ENCODE measurements at regions not wholly inside any gene's neighbourhood (a gene's known extent, or its start where the extent isn't known, plus 50 kb on each side); places are given as distances from the start of the nearest gene placed in this dataset.

GRCh38 chr2:129491308-129491707 is 488.2 kb upstream of the RAB6C start:
- DNase-seq (ENCODE audit: low spot score): no peak
- Histone ChIP-seq H3K27ac (no peak overlapping the region), H3K4me1 (replicated peaks) (no peaks in the 10 kb centered on the region), H3K9me3 (no peaks in the 10 kb centered on the region), H3K36me3 (no peaks in the 10 kb centered on the region), H3K27me3 (replicated peaks; ENCODE audit: insufficient read depth) (no peaks in the 10 kb centered on the region), H3K4me3 (no peak overlapping the region)
- TF ChIP-seq, protein P1, sequence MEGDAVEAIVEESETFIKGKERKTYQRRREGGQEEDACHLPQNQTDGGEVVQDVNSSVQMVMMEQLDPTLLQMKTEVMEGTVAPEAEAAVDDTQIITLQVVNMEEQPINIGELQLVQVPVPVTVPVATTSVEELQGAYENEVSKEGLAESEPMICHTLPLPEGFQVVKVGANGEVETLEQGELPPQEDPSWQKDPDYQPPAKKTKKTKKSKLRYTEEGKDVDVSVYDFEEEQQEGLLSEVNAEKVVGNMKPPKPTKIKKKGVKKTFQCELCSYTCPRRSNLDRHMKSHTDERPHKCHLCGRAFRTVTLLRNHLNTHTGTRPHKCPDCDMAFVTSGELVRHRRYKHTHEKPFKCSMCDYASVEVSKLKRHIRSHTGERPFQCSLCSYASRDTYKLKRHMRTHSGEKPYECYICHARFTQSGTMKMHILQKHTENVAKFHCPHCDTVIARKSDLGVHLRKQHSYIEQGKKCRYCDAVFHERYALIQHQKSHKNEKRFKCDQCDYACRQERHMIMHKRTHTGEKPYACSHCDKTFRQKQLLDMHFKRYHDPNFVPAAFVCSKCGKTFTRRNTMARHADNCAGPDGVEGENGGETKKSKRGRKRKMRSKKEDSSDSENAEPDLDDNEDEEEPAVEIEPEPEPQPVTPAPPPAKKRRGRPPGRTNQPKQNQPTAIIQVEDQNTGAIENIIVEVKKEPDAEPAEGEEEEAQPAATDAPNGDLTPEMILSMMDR (IDR thresholded peaks at IDR 0.05): no peak
- TF ChIP-seq POLR2AphosphoS5 (IDR thresholded peaks at IDR 0.05): no peak
- no peak for TF ChIP-seq POLR2A (IDR thresholded peaks at IDR 0.05)
- WGBS: 52% methylated on average over 2 of the region's 2 CpGs
- intact Hi-C loops (cut with DNase I): no loop called here

DNA sequence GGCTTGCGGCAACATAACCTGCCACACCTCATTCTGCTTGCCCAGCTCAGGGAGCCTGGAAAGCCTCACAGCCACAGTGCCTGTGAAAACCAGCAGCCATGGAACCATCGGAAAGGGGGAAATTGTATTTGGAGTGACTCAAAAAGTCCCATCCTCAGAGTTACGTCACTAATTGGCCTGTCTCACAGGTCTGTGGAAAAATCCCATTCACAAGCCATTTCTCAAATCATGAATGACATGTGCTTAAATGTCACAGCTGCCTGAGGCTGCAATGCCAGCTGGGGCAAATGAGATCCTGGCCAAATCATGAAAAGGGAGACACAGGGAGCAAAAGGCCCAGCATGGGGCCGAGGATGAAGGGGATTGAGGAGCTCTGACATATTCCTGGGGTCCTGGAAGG is 486.9 kb upstream of the RAB6C start:
- no peaks in the 10 kb centered on the region for H3K27me3 ChIP-seq (replicated peaks; ENCODE audit: insufficient read depth)
- no peak overlapping the region for H3K27ac ChIP-seq
- H3K4me1 ChIP-seq (replicated peaks): no peaks in the 10 kb centered on the region
- no peak for TF ChIP-seq POLR2A (IDR thresholded peaks at IDR 0.05)
- TF ChIP-seq, protein P1 (IDR thresholded peaks at IDR 0.05): no peak
- TF ChIP-seq POLR2AphosphoS5 (IDR thresholded peaks at IDR 0.05): no peak
- no peaks in the 10 kb centered on the region for H3K9me3 ChIP-seq
- 83% methylated on average over 4 of the region's 4 CpGs for WGBS
- no peak for DNase-seq (ENCODE audit: low spot score)
- no peak overlapping the region for H3K4me3 ChIP-seq
- no peaks in the 10 kb centered on the region for H3K36me3 ChIP-seq
- intact Hi-C loops (cut with DNase I): no loop called here

DNA sequence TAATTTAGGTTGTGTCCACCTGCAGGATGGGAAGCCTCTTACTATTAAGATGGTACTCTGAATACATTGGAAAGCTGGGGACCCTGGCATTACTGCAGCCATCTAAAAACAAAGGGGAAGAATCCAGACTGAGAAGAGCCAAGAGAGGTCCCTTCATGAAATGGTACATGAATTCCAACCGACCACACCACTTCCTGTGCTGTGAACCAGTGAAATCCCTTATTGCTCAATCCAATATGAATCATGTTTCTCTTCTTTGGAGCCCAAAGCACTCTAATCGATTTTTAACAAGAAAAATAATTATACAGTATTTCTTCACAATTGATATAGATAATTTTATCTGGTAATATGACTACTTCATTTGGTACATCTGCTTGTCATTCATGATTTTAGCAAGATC is 479.7 kb upstream of the RAB6C start:
- Histone ChIP-seq H3K27ac (no peak overlapping the region), H3K27me3 (replicated peaks; ENCODE audit: insufficient read depth) (no peaks in the 10 kb centered on the region), H3K36me3 (no peaks in the 10 kb centered on the region), H3K4me3 (no peak overlapping the region), H3K4me1 (replicated peaks) (no peaks in the 10 kb centered on the region), H3K9me3 (no peaks in the 10 kb centered on the region)
- no peak for DNase-seq (ENCODE audit: low spot score)
- TF ChIP-seq POLR2A (IDR thresholded peaks at IDR 0.05): no peak
- no peak for TF ChIP-seq POLR2AphosphoS5 (IDR thresholded peaks at IDR 0.05)
- TF ChIP-seq, protein P1 (IDR thresholded peaks at IDR 0.05): no peak
- intact Hi-C loops (cut with DNase I): no loop called here
- WGBS: 65% methylated on average over 2 of the region's 2 CpGs

- no peaks in the 10 kb centered on the region for H3K9me3 ChIP-seq
- no peak overlapping the region for H3K4me3 ChIP-seq
- no peak for TF ChIP-seq POLR2AphosphoS5 (IDR thresholded peaks at IDR 0.05)
- TF ChIP-seq, protein P1 (IDR thresholded peaks at IDR 0.05): no peak
- no peak for TF ChIP-seq POLR2A (IDR thresholded peaks at IDR 0.05)
- 32% methylated on average over 4 of the region's 4 CpGs for WGBS
- no peak overlapping the region for H3K27ac ChIP-seq
- H3K4me1 ChIP-seq (replicated peaks): no peaks in the 10 kb centered on the region
- intact Hi-C loops (cut with DNase I): no loop called here
- H3K36me3 ChIP-seq: no peaks in the 10 kb centered on the region
- no peaks in the 10 kb centered on the region for H3K27me3 ChIP-seq (replicated peaks; ENCODE audit: insufficient read depth)
- DNase-seq (ENCODE audit: low spot score): no peak
Observed at GRCh38 chr2:129502781-129503180, 476.7 kb upstream of the RAB6C start.

DNA sequence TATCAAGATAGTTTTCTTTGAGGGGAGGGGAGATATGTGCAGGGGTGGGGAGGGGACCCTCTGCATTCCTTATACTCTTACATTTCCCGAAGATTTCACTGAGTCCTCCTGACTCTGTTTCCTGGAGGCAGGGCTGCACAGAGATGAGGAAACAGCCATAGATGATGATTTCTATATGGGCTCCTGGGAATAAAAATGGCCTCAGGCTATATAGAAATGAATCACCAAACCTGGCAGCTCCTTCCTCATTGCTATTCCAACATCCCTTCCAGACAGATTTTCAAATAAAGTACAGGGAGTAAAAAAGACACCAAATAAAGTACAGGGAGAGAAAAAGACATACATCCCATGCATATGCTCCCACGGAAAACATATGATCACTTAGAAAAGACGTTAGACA is 474.8 kb upstream of the RAB6C start:
- 66% methylated on average over 3 of the region's 3 CpGs for WGBS

More for the DNA sequence above, 474.8 kb upstream of the RAB6C start:
- no peak for DNase-seq (ENCODE audit: low spot score)
- Histone ChIP-seq H3K4me3 (no peak overlapping the region), H3K27ac (no peak overlapping the region), H3K36me3 (no peaks in the 10 kb centered on the region), H3K9me3 (no peaks in the 10 kb centered on the region), H3K27me3 (replicated peaks; ENCODE audit: insufficient read depth) (no peaks in the 10 kb centered on the region), H3K4me1 (replicated peaks) (no peaks in the 10 kb centered on the region)
- no peak for TF ChIP-seq POLR2AphosphoS5 (IDR thresholded peaks at IDR 0.05)
- TF ChIP-seq, protein P1 (IDR thresholded peaks at IDR 0.05): no peak
- TF ChIP-seq POLR2A (IDR thresholded peaks at IDR 0.05): no peak
- intact Hi-C loops (cut with DNase I): no loop called here

Data from prostate gland (tissue), 2 donors.